Peyer's patch (tissue), 4 donors: ENCODE measurements at regions not wholly inside any gene's neighbourhood (a gene's known extent, or its start where the extent isn't known, plus 50 kb on each side); places are given as distances from the start of the nearest gene placed in this dataset.

Experiments
- CTCF ChIP-seq, 6 experiments: fragments of 450-650 bp in 4 of 6; fragments of 200-600 bp in 2 of 6; sonication (generic) in 1 of 6; IDR thresholded peaks; one replicate each; pipeline ENCODE4 v1.5.1; 2017 to 2019; ENCODE audit warnings: antibody characterized with exemption in 6 of 6, mild to moderate bottlenecking in 3 of 6, moderate library complexity in 1 of 6
- POLR2A ChIP-seq, 2 donors: fragments of 450-650 bp; IDR thresholded peaks; one replicate each; pipeline ENCODE4 v1.5.1; 2017; ENCODE audit warnings: antibody characterized with exemption in 2 of 2, mild to moderate bottlenecking in 2 of 2, moderate library complexity in 2 of 2

DNA sequence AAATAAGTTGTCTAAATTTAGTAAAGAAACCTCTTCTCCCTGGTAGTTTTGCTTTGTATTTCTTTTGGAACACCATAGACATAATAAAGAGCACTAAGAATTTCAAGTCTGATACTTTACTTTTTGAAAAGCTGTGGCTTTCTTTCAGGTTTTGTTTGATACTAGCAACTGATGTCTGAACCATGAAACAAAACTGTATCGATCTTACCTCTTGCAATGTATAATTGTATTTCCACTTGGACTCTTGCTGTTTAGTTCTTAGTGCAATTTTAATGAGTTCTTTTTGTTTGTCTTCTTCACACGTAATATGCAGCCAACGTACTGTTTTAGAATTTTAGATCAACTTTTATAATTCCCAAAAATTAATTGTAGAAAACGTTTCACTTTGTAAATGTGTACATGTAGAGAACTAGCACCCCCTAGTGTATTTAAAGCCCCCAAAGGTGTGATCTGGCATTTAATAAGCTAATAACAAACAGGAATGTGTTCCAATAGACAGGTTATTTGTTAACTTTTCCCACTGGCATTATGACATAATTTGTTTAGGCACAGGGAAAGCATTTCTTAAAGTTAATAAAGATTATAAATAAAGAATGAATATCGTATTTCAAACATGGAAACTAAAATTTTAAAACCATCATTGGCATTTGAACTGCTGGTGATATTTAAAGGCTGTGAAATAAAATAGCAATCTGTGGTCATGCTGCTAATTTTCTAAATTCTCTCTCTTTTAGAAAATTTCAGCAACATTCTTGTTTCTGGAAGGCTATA lies 289.1 kb upstream of the DNAJC19 start:
- TF ChIP-seq POLR2A (IDR thresholded peaks at IDR 0.05) (no peak), CTCF (IDR thresholded peaks at IDR 0.05) (peak in 2 of 6 experiments; percentile 20 to 25)
